WTC11 (cell line): ENCODE measurements at regions not wholly inside any gene's neighbourhood (a gene's known extent, or its start where the extent isn't known, plus 50 kb on each side); places are given as distances from the start of the nearest gene placed in this dataset.

Source experiments
- ATAC-seq: fragments of 200-7000 bp; cut with Tn5 transposase; 2 replicates; pipeline ENCODE4 v1.10.0; 2021; ENCODE audit warnings: mild to moderate bottlenecking, moderate library complexity
- CTCF ChIA-PET: fragments of 300-600 bp; sonication (Branson Sonifier 250); formaldehyde crosslinking; loops from one replicate; lab custom pipeline; 2021; ENCODE audit warnings: antibody characterized with exemption; lab: Charles Lee
- POLR2A ChIA-PET: fragments of 350-600 bp; sonication (Branson Sonifier 250); formaldehyde crosslinking; loops from one replicate; lab custom pipeline; 2021; ENCODE audit warnings: antibody characterized with exemption; lab: Charles Lee
- DNase-seq: peaks from one replicate; pipeline ENCODE4 v3.0.0; 2021; ENCODE audit warnings: low spot score
- H3K27ac Mint-ChIP-seq: 2 replicates; pipeline ENCODE4 v1.8.0; 2021; ENCODE audit warnings: mixed read lengths
- H3K27me3 Mint-ChIP-seq: 2 replicates; pipeline ENCODE4 v1.8.0; 2021; ENCODE audit warnings: low read depth, mild to moderate bottlenecking, moderate library complexity, mixed read lengths
- H3K36me3 Mint-ChIP-seq: 2 replicates; pipeline ENCODE4 v1.8.0; 2021; ENCODE audit warnings: mixed read lengths
- H3K4me1 Mint-ChIP-seq: 2 replicates; pipeline ENCODE4 v1.8.0; 2022; ENCODE audit warnings: mixed read lengths
- H3K4me3 Mint-ChIP-seq: 2 replicates; pipeline ENCODE4 v1.8.0; 2021; ENCODE audit warnings: mild to moderate bottlenecking, moderate library complexity, mixed read lengths
- H3K9me3 Mint-ChIP-seq: 2 replicates; pipeline ENCODE4 v1.8.0; 2021; ENCODE audit warnings: mixed read lengths
- CBFB ChIP-seq: sonication (generic); formaldehyde crosslinking; IDR thresholded peaks from 2 replicates; pipeline ENCODE4 v1.8.1; 2022; ENCODE audit warnings: mild to moderate bottlenecking, low read depth, missing genetic modification reagents
- EMX1 ChIP-seq: fragments of 250-450 bp; sonication (Bioruptor Pico); IDR thresholded peaks from 2 replicates; pipeline ENCODE4 v1.8.0; 2021; ENCODE audit warnings: mild to moderate bottlenecking
- ERG ChIP-seq: fragments of 250-450 bp; sonication (Bioruptor Pico); IDR thresholded peaks from 2 replicates; pipeline ENCODE4 v1.8.0; 2021; ENCODE audit warnings: mild to moderate bottlenecking
- GRHL2 ChIP-seq: fragments of 250-450 bp; sonication (Bioruptor Pico); IDR thresholded peaks from 2 replicates; pipeline ENCODE4 v1.8.0; 2022; ENCODE audit warnings: mild to moderate bottlenecking, moderate library complexity; ENCODE audit not compliant: insufficient replicate concordance, severe bottlenecking
- JUN ChIP-seq: sonication (generic); formaldehyde crosslinking; IDR thresholded peaks from 2 replicates; pipeline ENCODE4 v1.8.0; 2023; ENCODE audit warnings: mild to moderate bottlenecking, missing genetic modification reagents
- MAX ChIP-seq: sonication (generic); formaldehyde crosslinking; IDR thresholded peaks from 2 replicates; pipeline ENCODE4 v1.8.0; 2022; ENCODE audit warnings: mild to moderate bottlenecking, missing genetic modification reagents
- NFATC4 ChIP-seq: fragments of 250-450 bp; sonication (Bioruptor Pico); IDR thresholded peaks from 2 replicates; pipeline ENCODE4 v1.9.0; 2021; ENCODE audit warnings: mild to moderate bottlenecking
- NFE2L1 ChIP-seq: sonication (generic); formaldehyde crosslinking; IDR thresholded peaks from 2 replicates; pipeline ENCODE4 v1.8.1; 2023; ENCODE audit warnings: missing genetic modification reagents
- USF1 ChIP-seq: sonication (generic); formaldehyde crosslinking; IDR thresholded peaks from 2 replicates; pipeline ENCODE4 v1.8.0; 2022; ENCODE audit warnings: mild to moderate bottlenecking, missing genetic modification reagents
- ZNF219 ChIP-seq: sonication (generic); formaldehyde crosslinking; IDR thresholded peaks from 2 replicates; pipeline ENCODE4 v1.8.0; 2023; ENCODE audit warnings: missing genetic modification reagents, mild to moderate bottlenecking, borderline replicate concordance
- ZNF317 ChIP-seq: sonication (generic); formaldehyde crosslinking; IDR thresholded peaks from 2 replicates; pipeline ENCODE4 v1.8.1; 2023; ENCODE audit warnings: low read depth, mild to moderate bottlenecking, moderate library complexity, missing genetic modification reagents, borderline replicate concordance
- ZNF416 ChIP-seq: fragments of 250-450 bp; sonication (Bioruptor Pico); IDR thresholded peaks from 2 replicates; pipeline ENCODE4 v1.9.0; 2021; ENCODE audit warnings: mild to moderate bottlenecking, inconsistent platforms
- ZNF423 ChIP-seq: fragments of 250-450 bp; sonication (Bioruptor Pico); IDR thresholded peaks from 2 replicates; pipeline ENCODE4 v2.1.2; 2022; ENCODE audit warnings: mild to moderate bottlenecking, moderate library complexity
- ZNF512 ChIP-seq: sonication (generic); formaldehyde crosslinking; IDR thresholded peaks from 2 replicates; pipeline ENCODE4 v1.8.1; 2022; ENCODE audit warnings: missing genetic modification reagents, borderline replicate concordance
- ZNF532 ChIP-seq: fragments of 250-450 bp; sonication (Bioruptor Pico); IDR thresholded peaks from 2 replicates; pipeline ENCODE4 v1.9.0; 2021; ENCODE audit warnings: mild to moderate bottlenecking, borderline replicate concordance
- TF ChIP-seq, protein P1 (sequence below): fragments of 250-450 bp; sonication (Bioruptor Pico); IDR thresholded peaks from 2 replicates; pipeline ENCODE4 v2.1.2; 2022; ENCODE audit warnings: mild to moderate bottlenecking, moderate library complexity
- TF ChIP-seq, protein P2 (sequence below): sonication (generic); formaldehyde crosslinking; IDR thresholded peaks from 2 replicates; pipeline ENCODE4 v1.8.0; 2023; ENCODE audit warnings: missing genetic modification reagents
- TF ChIP-seq, protein P3 (sequence below): sonication (generic); formaldehyde crosslinking; IDR thresholded peaks from 2 replicates; pipeline ENCODE4 v1.8.1; 2023; ENCODE audit warnings: mild to moderate bottlenecking, missing genetic modification reagents, moderate library complexity
- TF ChIP-seq, protein P4 (sequence below): sonication (generic); formaldehyde crosslinking; IDR thresholded peaks from 2 replicates; pipeline ENCODE4 v1.8.1; 2022; ENCODE audit warnings: mild to moderate bottlenecking, missing genetic modification reagents, moderate library complexity, borderline replicate concordance

DNA sequence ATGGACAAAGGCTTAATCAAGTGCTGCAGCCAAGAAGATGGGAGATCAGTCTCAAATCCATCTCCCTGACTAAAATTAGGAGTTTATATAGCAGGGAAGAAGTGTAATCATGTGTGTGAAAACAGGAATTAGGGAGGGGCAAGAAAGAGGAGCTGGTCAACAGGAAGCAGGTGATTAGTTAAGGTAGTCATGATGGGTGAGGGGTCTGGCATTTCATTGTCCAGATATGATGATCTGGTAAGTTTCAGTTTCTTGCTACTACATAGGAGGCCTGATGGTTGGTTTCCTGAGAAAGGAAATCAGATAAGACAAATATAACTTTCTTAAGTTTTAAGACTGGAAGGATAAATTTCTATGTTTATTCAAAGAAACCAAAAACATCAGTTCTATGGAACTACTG lies 455.6 kb upstream of the GRAMD2B start (continued):
- TF ChIP-seq ZNF512 (CRISPR knock-in tag) = no peak

- no peak overlapping the region for H3K27ac Mint-ChIP-seq
- no peak for DNase-seq
- H3K27me3 Mint-ChIP-seq = no peaks in the 10 kb centered on the region
- H3K36me3 Mint-ChIP-seq = no peaks in the 10 kb centered on the region
- ATAC-seq = no peak
- CTCF ChIA-PET = no interaction called here
- no peak overlapping the region for H3K4me3 Mint-ChIP-seq
- POLR2A ChIA-PET = no interaction called here
- H3K4me1 Mint-ChIP-seq = peaks cover 20% of the 10 kb centered on the region
- no peak for TF ChIP-seq ZNF423
- TF ChIP-seq NFATC4 = no peak
- TF ChIP-seq NFE2L1 = no peak
- TF ChIP-seq ZNF532 (CRISPR knock-in tag) = no peak
- TF ChIP-seq ERG (CRISPR knock-in tag) = no peak
- TF ChIP-seq CBFB (CRISPR knock-in tag) = no peak
- no peak for TF ChIP-seq ZNF317
- TF ChIP-seq, all 79 proteins: peak for 0
- H3K9me3 Mint-ChIP-seq = peaks cover 13% of the 10 kb centered on the region
Observed at GRCh38 chr5:125969011-125969813, 454.0 kb upstream of the GRAMD2B start.

DNA sequence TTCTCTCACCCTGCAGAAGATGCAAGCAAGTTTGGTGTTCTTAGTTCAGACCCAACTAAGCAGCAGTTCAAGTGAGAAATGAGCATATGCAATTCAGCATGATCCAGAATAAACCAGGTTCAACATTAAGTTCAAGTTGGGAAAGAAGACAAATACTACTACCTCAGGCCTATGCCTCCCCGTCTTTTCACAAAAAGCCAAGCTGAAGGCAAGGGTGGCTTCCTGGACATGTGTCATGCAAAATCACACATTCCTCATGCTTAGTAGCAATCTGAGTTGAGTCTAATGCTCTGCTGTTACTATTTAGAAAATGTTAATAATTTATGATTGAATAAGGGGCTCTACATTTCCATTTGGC lies 453.4 kb upstream of the GRAMD2B start:
- peaks cover 20% of the 10 kb centered on the region for H3K4me1 Mint-ChIP-seq
- H3K27me3 Mint-ChIP-seq = no peaks in the 10 kb centered on the region
- no peaks in the 10 kb centered on the region for H3K36me3 Mint-ChIP-seq
- peaks cover 13% of the 10 kb centered on the region for H3K9me3 Mint-ChIP-seq
- CTCF ChIA-PET = no interaction called here
- H3K27ac Mint-ChIP-seq = no peak overlapping the region
- no peak for DNase-seq
- ATAC-seq = no peak
- POLR2A ChIA-PET = no interaction called here
- no peak overlapping the region for H3K4me3 Mint-ChIP-seq
- TF ChIP-seq, protein P1, sequence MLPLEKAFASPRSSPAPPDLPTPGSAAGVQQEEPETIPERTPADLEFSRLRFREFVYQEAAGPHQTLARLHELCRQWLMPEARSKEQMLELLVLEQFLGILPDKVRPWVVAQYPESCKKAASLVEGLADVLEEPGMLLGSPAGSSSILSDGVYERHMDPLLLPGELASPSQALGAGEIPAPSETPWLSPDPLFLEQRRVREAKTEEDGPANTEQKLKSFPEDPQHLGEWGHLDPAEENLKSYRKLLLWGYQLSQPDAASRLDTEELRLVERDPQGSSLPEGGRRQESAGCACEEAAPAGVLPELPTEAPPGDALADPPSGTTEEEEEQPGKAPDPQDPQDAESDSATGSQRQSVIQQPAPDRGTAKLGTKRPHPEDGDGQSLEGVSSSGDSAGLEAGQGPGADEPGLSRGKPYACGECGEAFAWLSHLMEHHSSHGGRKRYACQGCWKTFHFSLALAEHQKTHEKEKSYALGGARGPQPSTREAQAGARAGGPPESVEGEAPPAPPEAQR (CRISPR knock-in tag) = no peak
- TF ChIP-seq ZNF416 (CRISPR knock-in tag) = no peak
- TF ChIP-seq, protein P2, sequence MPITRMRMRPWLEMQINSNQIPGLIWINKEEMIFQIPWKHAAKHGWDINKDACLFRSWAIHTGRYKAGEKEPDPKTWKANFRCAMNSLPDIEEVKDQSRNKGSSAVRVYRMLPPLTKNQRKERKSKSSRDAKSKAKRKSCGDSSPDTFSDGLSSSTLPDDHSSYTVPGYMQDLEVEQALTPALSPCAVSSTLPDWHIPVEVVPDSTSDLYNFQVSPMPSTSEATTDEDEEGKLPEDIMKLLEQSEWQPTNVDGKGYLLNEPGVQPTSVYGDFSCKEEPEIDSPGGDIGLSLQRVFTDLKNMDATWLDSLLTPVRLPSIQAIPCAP (CRISPR knock-in tag) = no peak
- no peak for TF ChIP-seq USF1 (CRISPR knock-in tag)
- no peak for TF ChIP-seq ERG (CRISPR knock-in tag)
- TF ChIP-seq, protein P3, sequence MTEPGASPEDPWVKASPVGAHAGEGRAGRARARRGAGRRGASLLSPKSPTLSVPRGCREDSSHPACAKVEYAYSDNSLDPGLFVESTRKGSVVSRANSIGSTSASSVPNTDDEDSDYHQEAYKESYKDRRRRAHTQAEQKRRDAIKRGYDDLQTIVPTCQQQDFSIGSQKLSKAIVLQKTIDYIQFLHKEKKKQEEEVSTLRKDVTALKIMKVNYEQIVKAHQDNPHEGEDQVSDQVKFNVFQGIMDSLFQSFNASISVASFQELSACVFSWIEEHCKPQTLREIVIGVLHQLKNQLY (CRISPR knock-in tag) = no peak
- no peak for TF ChIP-seq ZNF219 (CRISPR knock-in tag)
- no peak for TF ChIP-seq EMX1 (CRISPR knock-in tag)
- no peak for TF ChIP-seq MAX (CRISPR knock-in tag)
- TF ChIP-seq JUN = no peak
- no peak for TF ChIP-seq GRHL2 (CRISPR knock-in tag)
- TF ChIP-seq, protein P4, sequence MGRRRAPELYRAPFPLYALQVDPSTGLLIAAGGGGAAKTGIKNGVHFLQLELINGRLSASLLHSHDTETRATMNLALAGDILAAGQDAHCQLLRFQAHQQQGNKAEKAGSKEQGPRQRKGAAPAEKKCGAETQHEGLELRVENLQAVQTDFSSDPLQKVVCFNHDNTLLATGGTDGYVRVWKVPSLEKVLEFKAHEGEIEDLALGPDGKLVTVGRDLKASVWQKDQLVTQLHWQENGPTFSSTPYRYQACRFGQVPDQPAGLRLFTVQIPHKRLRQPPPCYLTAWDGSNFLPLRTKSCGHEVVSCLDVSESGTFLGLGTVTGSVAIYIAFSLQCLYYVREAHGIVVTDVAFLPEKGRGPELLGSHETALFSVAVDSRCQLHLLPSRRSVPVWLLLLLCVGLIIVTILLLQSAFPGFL (CRISPR knock-in tag) = no peak
